GM23248 (cell line): ENCODE measurements at regions not wholly inside any gene's neighbourhood (a gene's known extent, or its start where the extent isn't known, plus 50 kb on each side); places are given as distances from the start of the nearest gene placed in this dataset.

Source experiments
- EZH2 ChIP-seq: fragments of 200-600 bp; sonication (generic); IDR thresholded peaks from 2 replicates; pipeline ENCODE4 v1.6.1; 2018; ENCODE audit warnings: antibody characterized with exemption, mild to moderate bottlenecking; ENCODE audit not compliant: insufficient read depth, poor library complexity, severe bottlenecking
- EZH2phosphoT487 ChIP-seq: fragments of 200-600 bp; sonication (generic); IDR thresholded peaks from 2 replicates; pipeline ENCODE4 v1.6.1; 2018; ENCODE audit warnings: antibody characterized with exemption, moderate library complexity, mild to moderate bottlenecking, low read depth; ENCODE audit not compliant: insufficient read depth

DNA sequence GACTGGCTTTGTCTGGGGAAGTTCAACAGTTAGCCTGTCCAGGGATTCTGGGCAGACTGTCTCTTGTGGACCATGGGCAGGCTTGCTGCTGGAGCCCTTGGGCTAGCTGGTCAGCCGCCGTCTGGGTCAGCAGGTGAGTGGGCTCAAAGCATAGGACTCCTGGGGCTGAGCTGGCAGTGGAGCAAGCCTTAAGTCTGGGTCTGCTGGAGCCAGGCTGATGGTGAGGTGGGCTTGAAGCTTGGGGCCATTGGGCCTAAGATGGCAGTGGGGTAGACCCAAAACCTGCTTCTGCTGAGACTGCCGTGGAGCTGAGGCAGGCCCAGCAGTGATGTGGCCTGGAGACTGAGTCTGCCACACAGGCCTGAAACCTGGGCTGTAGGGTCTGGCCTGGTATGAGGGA, 645.1 kb downstream of the RAPGEF2 start:
- TF ChIP-seq EZH2phosphoT487 (no peak), EZH2 (no peak)
